GM10248 (cell line): ENCODE measurements at regions not wholly inside any gene's neighbourhood (a gene's known extent, or its start where the extent isn't known, plus 50 kb on each side); places are given as distances from the start of the nearest gene placed in this dataset.

Source experiments
- CTCF ChIA-PET: fragments of 300-600 bp; sonication (Branson Sonifier 250); formaldehyde crosslinking; extraction: SDS; loops from one replicate; lab custom pipeline; 2021; ENCODE audit warnings: antibody characterized with exemption; lab: Yijun Ruan, JAX
- POLR2A ChIA-PET: fragments of 350-650 bp; sonication (Branson Sonifier 250); formaldehyde crosslinking; extraction: SDS; loops from one replicate; lab custom pipeline; 2020; ENCODE audit warnings: antibody characterized with exemption; lab: Yijun Ruan, JAX
- DNase-seq: peaks from one replicate; pipeline ENCODE4 v3.0.0; 2012; ENCODE audit errors: extremely low spot score
- CTCF ChIP-seq: IDR thresholded peaks from 2 replicates; pipeline ENCODE4 v1.5.1; 2012; ENCODE audit warnings: mild to moderate bottlenecking, low read depth; ENCODE audit errors: extremely low read depth, missing control alignments, control extremely low read depth

- ChIA-PET CTCF (no interaction called here), POLR2A (no interaction called here)
- DNase-seq: no peak
- no peak for TF ChIP-seq CTCF
Measured at GRCh38 chr2:15718103-15718943, 126.7 kb downstream of the DDX1 start.

- POLR2A ChIA-PET: no interaction called here
- no peak for TF ChIP-seq CTCF
- CTCF ChIA-PET: no interaction called here
Measured at GRCh38 chr2:15718944-15719323, 127.3 kb downstream of the DDX1 start.

GRCh38 chr2:15719566-15720313, 128.1 kb downstream of the DDX1 start:
- ChIA-PET CTCF (no interaction called here), POLR2A (no interaction called here)
- no peak for DNase-seq
- TF ChIP-seq CTCF: no peak

More at GRCh38 chr2:15718944-15719323, 127.3 kb downstream of the DDX1 start:
- DNase-seq: no peak

- ChIA-PET CTCF (no interaction called here), POLR2A (no interaction called here)
- no peak for TF ChIP-seq CTCF
- no peak for DNase-seq
Measured at GRCh38 chr2:15720561-15721307, 129.1 kb downstream of the DDX1 start.

GRCh38 chr2:15721411-15722067, 129.9 kb downstream of the DDX1 start:
- no peak for DNase-seq
- TF ChIP-seq CTCF: no peak
- POLR2A ChIA-PET: no interaction called here
- CTCF ChIA-PET: no interaction called here

GRCh38 chr2:15722980-15723379, 131.3 kb downstream of the DDX1 start:
- ChIA-PET POLR2A (no interaction called here), CTCF (interaction anchor here (1.0 kb wide), 1 partner anchor 12 kb away, joined by 3 read pairs; no protein-coding TSS in a partner anchor)
- DNase-seq: no peak
- TF ChIP-seq CTCF: no peak
